Fibroblast of lung (primary cell): ENCODE measurements at regions not wholly inside any gene's neighbourhood (a gene's known extent, or its start where the extent isn't known, plus 50 kb on each side); places are given as distances from the start of the nearest gene placed in this dataset.

Source experiments
- DNase-seq, 2 donors: peaks; one replicate each; pipeline versions ENCODE4 v3.0.0 to v3.0.0-alpha.2; 2010; ENCODE audit warnings: low read depth in 2 of 2
- H2AFZ ChIP-seq: 2 replicates; pipeline ENCODE4 v1.5.1; 2012; ENCODE audit warnings: low read length, control low read depth, inconsistent platforms
- H3K27ac ChIP-seq: 2 replicates; pipeline ENCODE4 v1.5.1; 2011; ENCODE audit warnings: low read length, control low read depth; ENCODE audit not compliant: insufficient read depth
- H3K27me3 ChIP-seq: 2 replicates; pipeline ENCODE4 v1.5.1; 2011; ENCODE audit warnings: mild to moderate bottlenecking, low read length; ENCODE audit not compliant: control insufficient read depth, insufficient read depth
- H3K36me3 ChIP-seq: 2 replicates; pipeline ENCODE4 v1.5.1; 2011; ENCODE audit warnings: low read length; ENCODE audit not compliant: control insufficient read depth, insufficient read depth
- H3K4me1 ChIP-seq: 2 replicates; pipeline ENCODE4 v1.5.1; 2011; ENCODE audit warnings: low read length; ENCODE audit not compliant: control insufficient read depth, insufficient read depth; ENCODE audit errors: extremely low read depth
- H3K4me2 ChIP-seq: 2 replicates; pipeline ENCODE4 v1.5.1; 2011; ENCODE audit warnings: low read length, control low read depth; ENCODE audit not compliant: insufficient read depth; ENCODE audit errors: extremely low read depth
- H3K4me3 ChIP-seq, 4 experiments: fragments of 200-600 bp in 1 of 4; sonication (generic) in 1 of 4; replicated peaks in 1 of 4; 2 replicates each; pipeline ENCODE4 v1.5.1; 2011 to 2016; ENCODE audit warnings: low read length in 4 of 4, low read depth in 3 of 4, mild to moderate bottlenecking in 3 of 4, control low read depth in 2 of 4, inconsistent platforms in 1 of 4, mixed read lengths in 1 of 4; ENCODE audit not compliant: insufficient read depth in 1 of 4; ENCODE audit errors: control extremely low read depth in 1 of 4
- H3K79me2 ChIP-seq: 2 replicates; pipeline ENCODE4 v1.5.1; 2012; ENCODE audit warnings: mild to moderate bottlenecking, low read length, inconsistent platforms; ENCODE audit not compliant: control insufficient read depth, insufficient read depth
- H3K9ac ChIP-seq: 2 replicates; pipeline ENCODE4 v1.5.1; 2011; ENCODE audit warnings: mild to moderate bottlenecking, low read length, control low read depth; ENCODE audit not compliant: insufficient read depth
- H3K9me3 ChIP-seq: 2 replicates; pipeline ENCODE4 v1.5.1; 2012; ENCODE audit warnings: low read depth, low read length; ENCODE audit not compliant: control insufficient read depth, insufficient read depth
- H4K20me1 ChIP-seq: 2 replicates; pipeline ENCODE4 v1.5.1; 2011; ENCODE audit warnings: low read length; ENCODE audit not compliant: control insufficient read depth, insufficient read depth; ENCODE audit errors: extremely low read depth
- CTCF ChIP-seq, 2 donors: IDR thresholded peaks in 1 of 2; conservative IDR thresholded peaks in 1 of 2; 1 replicate in 1 of 2; 2 replicates in 1 of 2; pipeline ENCODE4 v1.5.1; 2011 to 2012; ENCODE audit warnings: low read length in 2 of 2, control low read depth in 1 of 2, inconsistent platforms in 1 of 2, low read depth in 1 of 2, mild to moderate bottlenecking in 1 of 2
- EZH2 ChIP-seq: IDR thresholded peaks from 2 replicates; pipeline ENCODE4 v1.5.1; 2012; ENCODE audit warnings: low read length, control low read depth, mild to moderate bottlenecking; ENCODE audit errors: missing control alignments

- H3K27me3 ChIP-seq, result no peaks in the 10 kb centered on the region
- H3K9me3 ChIP-seq, result no peaks in the 10 kb centered on the region
- DNase-seq, result no peak
- no peak overlapping the region for H3K4me3 ChIP-seq
- H3K4me1 ChIP-seq, result no peaks in the 10 kb centered on the region
- H3K36me3 ChIP-seq, result no peaks in the 10 kb centered on the region
- H2AFZ ChIP-seq, result no peak overlapping the region
- no peaks in the 10 kb centered on the region for H4K20me1 ChIP-seq
- no peak overlapping the region for H3K9ac ChIP-seq
- H3K27ac ChIP-seq, result no peak overlapping the region
- TF ChIP-seq EZH2 (no peak), CTCF (conservative IDR thresholded peaks at IDR 0.05 in 1 of 2, IDR thresholded peaks at IDR 0.05 in 1 of 2; ENCODE audit: low read depth in 1 of 2, low read length in 2 of 2) (no peak)
- H3K4me2 ChIP-seq, result no peak overlapping the region
- H3K79me2 ChIP-seq, result no peaks in the 10 kb centered on the region
Measured at GRCh38 chr2:188016917-188017316, 274.8 kb upstream of the GULP1 start.

GRCh38 chr2:188022389-188022788 lies 269.3 kb upstream of the GULP1 start:
- H3K9ac ChIP-seq, result no peak overlapping the region
- H3K79me2 ChIP-seq, result no peaks in the 10 kb centered on the region
- no peak overlapping the region for H3K4me3 ChIP-seq
- H3K36me3 ChIP-seq, result no peaks in the 10 kb centered on the region
- H4K20me1 ChIP-seq, result no peaks in the 10 kb centered on the region
- no peaks in the 10 kb centered on the region for H3K4me1 ChIP-seq
- TF ChIP-seq CTCF (conservative IDR thresholded peaks at IDR 0.05 in 1 of 2, IDR thresholded peaks at IDR 0.05 in 1 of 2; ENCODE audit: low read depth in 1 of 2, low read length in 2 of 2) (no peak), EZH2 (no peak)
- H3K27me3 ChIP-seq, result no peaks in the 10 kb centered on the region
- no peak overlapping the region for H3K27ac ChIP-seq
- H3K9me3 ChIP-seq, result no peaks in the 10 kb centered on the region
- no peak for DNase-seq
- H3K4me2 ChIP-seq, result no peak overlapping the region
- no peak overlapping the region for H2AFZ ChIP-seq

- no peaks in the 10 kb centered on the region for H3K27me3 ChIP-seq
- no peaks in the 10 kb centered on the region for H3K4me1 ChIP-seq
- H2AFZ ChIP-seq, result no peak overlapping the region
- H4K20me1 ChIP-seq, result no peaks in the 10 kb centered on the region
- H3K79me2 ChIP-seq, result no peaks in the 10 kb centered on the region
- DNase-seq, result no peak
- no peak overlapping the region for H3K4me2 ChIP-seq
- H3K27ac ChIP-seq, result no peak overlapping the region
- no peaks in the 10 kb centered on the region for H3K36me3 ChIP-seq
- no peak overlapping the region for H3K4me3 ChIP-seq
- no peaks in the 10 kb centered on the region for H3K9me3 ChIP-seq
- TF ChIP-seq CTCF (conservative IDR thresholded peaks at IDR 0.05 in 1 of 2, IDR thresholded peaks at IDR 0.05 in 1 of 2; ENCODE audit: low read depth in 1 of 2, low read length in 2 of 2) (no peak), EZH2 (no peak)
- H3K9ac ChIP-seq, result no peak overlapping the region
Measured at GRCh38 chr2:188023035-188023434, 268.6 kb upstream of the GULP1 start.
